NOMO-1 (cell line): ENCODE measurements at regions not wholly inside any gene's neighbourhood (a gene's known extent, or its start where the extent isn't known, plus 50 kb on each side); places are given as distances from the start of the nearest gene placed in this dataset.
"Not testable (repeated sequence)": the region's sequence is repeated elsewhere in the genome, so short reads cannot be mapped to it uniquely, and the experiment has no call there.

Experiments
- DNase-seq, 2 experiments: peaks; one replicate each; lab custom pipeline; 2025; ENCODE audit not compliant: unreplicated experiment in 2 of 2; lab: John Stamatoyannopoulos, UW

DNA sequence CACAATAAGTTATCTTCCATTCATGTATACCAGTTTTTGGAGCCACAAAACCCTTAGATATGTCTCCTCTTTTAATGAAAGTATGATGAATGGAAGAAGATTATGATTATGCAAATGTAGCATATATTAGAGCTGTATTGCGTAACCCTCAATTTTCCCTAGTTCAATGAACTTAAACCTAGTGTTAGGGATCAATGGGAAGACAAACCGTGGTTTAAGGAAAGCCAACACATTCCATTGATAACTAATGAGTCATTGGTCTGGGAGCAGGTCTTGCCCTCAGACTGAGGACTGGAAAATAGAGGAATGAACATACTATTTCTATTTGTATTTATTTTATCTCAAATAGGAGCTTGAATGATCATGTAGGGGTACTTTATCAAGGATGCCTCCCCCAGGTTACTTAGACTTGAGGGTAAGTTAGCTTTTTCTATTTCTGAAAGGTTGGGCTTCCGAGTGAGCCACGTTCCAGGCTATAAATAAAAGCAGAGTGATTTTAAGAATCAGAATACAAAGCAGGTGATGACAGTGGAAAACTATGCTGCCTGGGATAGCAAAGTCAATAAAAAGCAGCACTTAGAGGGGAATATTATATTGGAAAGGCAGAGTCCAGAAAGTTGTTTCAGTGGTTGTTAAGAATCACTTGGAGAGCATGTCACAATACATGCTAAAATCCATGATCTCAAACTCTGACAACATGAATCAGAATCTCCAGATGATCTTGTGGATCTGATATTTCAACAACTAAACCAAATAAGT is 356.0 kb downstream of the ADAM29 start:
- no peak for DNase-seq

GRCh38 chr4:175277816-175278215 is 359.7 kb downstream of the ADAM29 start:
- DNase-seq, result no peak

GRCh38 chr4:175280153-175280552 is 362.0 kb downstream of the ADAM29 start:
- DNase-seq, result peak in 1 of 2 experiments; percentile 44

- no peak for DNase-seq
Observed at GRCh38 chr4:175281894-175282293, 363.7 kb downstream of the ADAM29 start.

DNA sequence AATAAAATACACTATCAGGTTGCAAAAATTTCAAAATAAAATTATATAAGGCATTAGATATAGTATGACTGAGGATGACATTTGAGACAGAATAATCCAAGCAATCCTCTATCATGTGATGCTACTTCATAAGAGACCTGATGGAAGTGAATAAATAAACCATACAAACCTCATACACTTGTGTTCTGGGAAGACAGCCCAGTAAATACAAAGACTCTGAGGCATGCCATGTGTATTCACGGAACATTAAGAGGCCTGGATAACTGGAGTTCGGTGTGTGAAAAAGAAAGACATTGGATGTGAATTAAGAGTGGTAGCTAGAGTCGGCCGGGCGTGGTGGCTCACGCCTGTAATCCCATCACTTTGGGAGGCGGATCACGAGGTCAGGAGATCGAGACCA is 364.2 kb downstream of the ADAM29 start:
- no peak for DNase-seq

- DNase-seq, result no peak
Observed at GRCh38 chr4:175290401-175290800, 372.2 kb downstream of the ADAM29 start.

- DNase-seq, result no peak
Observed at GRCh38 chr4:175297965-175298565, 379.9 kb downstream of the ADAM29 start.

- DNase-seq, result no peak
Observed at GRCh38 chr4:175306436-175306835, 388.3 kb downstream of the ADAM29 start.

- no peak for DNase-seq
Observed at GRCh38 chr4:175307326-175307725, 389.2 kb downstream of the ADAM29 start.

- no peak for DNase-seq
Observed at GRCh38 chr4:175308236-175308635, 390.1 kb downstream of the ADAM29 start.

GRCh38 chr4:175309041-175309440 is 390.9 kb downstream of the ADAM29 start:
- no peak for DNase-seq

DNA sequence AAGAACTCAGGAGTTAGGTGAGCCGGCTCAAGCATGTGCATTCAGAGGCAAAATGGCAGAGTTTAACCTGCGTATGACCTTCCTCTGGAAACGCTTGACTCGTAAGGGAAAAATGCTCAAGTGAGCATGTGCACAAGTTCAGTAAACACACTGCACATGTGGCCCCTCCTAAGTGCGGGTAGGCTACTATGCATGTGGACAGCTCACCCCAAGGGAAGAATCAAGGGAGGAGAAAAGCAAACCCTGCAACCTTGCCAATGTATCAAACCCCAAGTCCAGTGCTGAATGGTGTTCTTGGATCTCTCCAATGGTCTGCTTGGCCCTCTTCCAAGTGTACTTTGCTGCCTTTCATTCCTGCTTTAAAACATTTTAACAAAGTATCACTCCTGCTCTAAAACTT is 407.1 kb downstream of the ADAM29 start:
- no peak for DNase-seq

GRCh38 chr4:175326796-175327195 is 408.6 kb downstream of the ADAM29 start:
- DNase-seq, result no peak

GRCh38 chr4:175330236-175330635 is 412.1 kb downstream of the ADAM29 start:
- DNase-seq, result no peak

- DNase-seq, result no peak
Observed at GRCh38 chr4:175330652-175331051, 412.5 kb downstream of the ADAM29 start.

GRCh38 chr4:175335331-175335730 is 417.2 kb downstream of the ADAM29 start:
- DNase-seq, result no peak

DNA sequence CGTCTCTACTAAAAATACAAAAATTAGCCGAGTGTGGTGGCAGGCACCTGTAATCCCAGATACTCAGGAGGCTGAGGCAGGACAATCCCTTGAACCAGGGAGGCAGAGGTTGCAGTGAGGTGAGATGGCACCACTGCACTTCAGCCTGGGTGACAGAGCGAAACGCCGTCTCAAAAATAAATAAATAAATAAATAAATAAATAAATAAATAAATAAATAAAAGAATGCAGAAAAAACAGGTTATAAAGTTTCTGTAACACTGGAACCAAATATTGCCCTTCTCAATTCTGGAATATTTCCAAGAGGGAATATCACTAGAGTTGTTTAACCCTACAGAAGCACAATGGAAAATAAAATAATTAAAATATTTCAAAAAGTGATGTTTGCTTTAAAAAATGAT is 418.4 kb downstream of the ADAM29 start:
- not testable (repeated sequence) for DNase-seq

DNA sequence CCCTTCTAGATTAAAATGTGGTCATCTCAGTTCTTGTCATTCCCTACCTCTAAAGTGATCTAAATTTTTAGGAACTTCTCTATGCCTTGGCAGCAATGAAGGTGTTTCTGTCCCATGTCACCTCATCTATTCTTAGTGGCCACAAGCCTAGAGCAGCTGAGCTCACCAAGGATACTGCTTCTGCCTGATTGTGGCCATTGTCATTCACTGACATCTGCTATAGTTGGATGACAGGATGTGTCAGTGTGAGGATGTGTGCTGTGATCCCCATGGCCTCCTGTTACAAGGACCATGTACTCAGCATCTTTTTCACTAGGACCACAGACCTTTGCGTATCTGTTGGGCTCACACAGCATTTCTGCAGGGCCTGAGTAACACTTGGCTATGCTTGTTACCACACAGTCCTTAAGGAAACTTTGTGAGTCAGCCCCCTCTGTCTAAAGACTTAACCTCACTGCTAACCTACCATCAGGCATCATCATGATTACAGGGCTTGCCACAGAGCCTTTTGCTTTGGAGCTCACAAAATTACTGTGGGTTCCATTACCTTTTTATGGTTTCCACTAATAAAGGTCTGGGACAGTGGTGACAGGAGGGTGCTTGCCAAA is 421.0 kb downstream of the ADAM29 start:
- DNase-seq, result no peak

- no peak for DNase-seq
Observed at GRCh38 chr4:175341203-175341755, 423.1 kb downstream of the ADAM29 start.

GRCh38 chr4:175346376-175346775 is 428.2 kb downstream of the ADAM29 start:
- DNase-seq, result no peak

GRCh38 chr4:175350246-175350645 is 432.1 kb downstream of the ADAM29 start:
- no peak for DNase-seq

DNA sequence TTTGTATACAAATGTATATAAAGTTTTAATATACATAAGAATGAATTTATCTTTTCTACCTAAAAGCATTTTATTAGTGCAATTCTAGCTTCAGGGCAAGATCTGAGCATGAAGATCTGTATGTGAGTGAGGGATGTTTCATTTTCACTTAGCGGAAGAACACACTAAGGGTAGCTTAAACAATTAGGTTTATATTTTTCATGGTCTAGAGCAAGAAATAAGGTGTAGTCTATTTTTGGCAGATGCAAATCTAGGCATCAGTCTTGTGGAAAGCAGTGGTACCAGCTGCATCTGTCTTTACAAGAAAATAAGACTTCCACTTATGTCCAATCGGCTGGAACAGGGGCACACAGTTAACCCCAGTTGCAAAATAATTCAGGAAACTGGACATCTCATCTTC is 433.3 kb downstream of the ADAM29 start:
- DNase-seq, result no peak
